Epithelial cell of esophagus (primary cell): ENCODE measurements at regions not wholly inside any gene's neighbourhood (a gene's known extent, or its start where the extent isn't known, plus 50 kb on each side); places are given as distances from the start of the nearest gene placed in this dataset.

ENCODE experiments used
- DNase-seq: peaks from one replicate; pipeline ENCODE4 v3.0.0; 2010; ENCODE audit warnings: low read depth
- H3K4me3 ChIP-seq: 2 replicates; pipeline ENCODE4 v1.5.1; 2011; ENCODE audit warnings: mild to moderate bottlenecking, low read length, control low read depth
- CTCF ChIP-seq: IDR thresholded peaks from 2 replicates; pipeline ENCODE4 v1.5.1; 2011; ENCODE audit warnings: low read depth, mild to moderate bottlenecking, low read length, control low read depth, inconsistent platforms; ENCODE audit not compliant: insufficient read depth; ENCODE audit errors: missing control alignments

- H3K4me3 ChIP-seq = no peak overlapping the region
- TF ChIP-seq CTCF = no peak
- no peak for DNase-seq
Measured at GRCh38 chr20:60497298-60498035, 539.2 kb downstream of the CDH26 start.

DNA sequence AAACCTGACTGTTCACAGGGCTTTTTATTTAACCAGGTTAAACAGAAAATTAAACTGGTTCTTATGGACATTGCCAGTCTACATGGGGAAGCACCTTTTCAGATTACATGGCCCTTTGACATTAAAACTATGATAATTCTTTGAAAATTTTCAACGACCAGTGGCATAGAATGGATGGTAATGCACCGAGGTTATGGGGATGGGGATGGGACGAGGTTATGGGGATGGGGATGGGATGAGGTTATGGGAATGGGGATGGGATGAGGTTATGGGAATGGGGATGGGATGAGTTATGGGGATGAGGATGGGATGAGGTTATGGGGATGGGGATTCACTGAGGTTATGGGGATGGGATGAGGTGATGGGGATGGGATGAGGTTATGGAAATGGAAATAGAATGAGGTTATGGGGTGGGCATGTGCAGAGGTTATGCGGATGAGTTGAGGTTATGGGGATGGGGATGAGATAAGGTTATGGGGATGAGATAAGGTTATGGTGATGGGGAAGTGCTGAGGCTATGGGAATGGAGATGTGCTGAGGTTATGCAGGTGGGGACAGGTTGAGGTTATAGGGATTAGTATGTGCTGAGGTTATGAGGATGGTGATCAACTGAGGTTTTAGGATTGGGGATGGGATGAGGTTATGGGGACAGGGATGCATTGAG lies 541.9 kb downstream of the CDH26 start:
- no peak for TF ChIP-seq CTCF
- DNase-seq = no peak
- no peak overlapping the region for H3K4me3 ChIP-seq

GRCh38 chr20:60501048-60501447 lies 542.8 kb downstream of the CDH26 start:
- no peak overlapping the region for H3K4me3 ChIP-seq
- DNase-seq = no peak
- TF ChIP-seq CTCF = no peak

DNA sequence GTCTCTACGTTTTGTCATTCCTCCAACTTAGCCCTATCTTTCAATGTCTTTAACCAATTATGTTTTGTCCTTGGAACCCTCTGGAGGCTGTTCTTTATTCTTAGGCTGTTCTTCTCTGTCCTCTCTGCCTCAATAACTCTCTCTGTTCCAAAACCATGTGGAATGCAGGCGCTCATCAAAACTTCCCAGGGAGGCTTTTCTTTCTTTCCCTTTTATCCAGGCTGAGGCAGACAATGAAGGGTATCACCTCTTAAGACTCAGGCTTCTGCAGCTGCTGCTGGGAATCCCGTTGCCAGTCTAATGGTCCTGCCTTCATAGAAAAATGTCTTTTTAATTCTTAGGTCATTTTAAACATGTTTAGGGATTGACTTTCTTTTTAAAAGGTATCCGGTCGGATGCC lies 544.7 kb downstream of the CDH26 start:
- TF ChIP-seq CTCF = no peak
- DNase-seq = no peak

GRCh38 chr20:60505423-60505822 lies 547.2 kb downstream of the CDH26 start:
- no peak overlapping the region for H3K4me3 ChIP-seq
- TF ChIP-seq CTCF = no peak
- DNase-seq = no peak

More for the DNA sequence above, 544.7 kb downstream of the CDH26 start:
- no peak overlapping the region for H3K4me3 ChIP-seq

- no peak for TF ChIP-seq CTCF
- no peak for DNase-seq
- no peak overlapping the region for H3K4me3 ChIP-seq
Measured at GRCh38 chr20:60506061-60506460, 547.8 kb downstream of the CDH26 start.
